ENCODE measurements at regions not wholly inside any gene's neighbourhood (a gene's known extent, or its start where the extent isn't known, plus 50 kb on each side); places are given as distances from the start of the nearest gene placed in this dataset.

DNA sequence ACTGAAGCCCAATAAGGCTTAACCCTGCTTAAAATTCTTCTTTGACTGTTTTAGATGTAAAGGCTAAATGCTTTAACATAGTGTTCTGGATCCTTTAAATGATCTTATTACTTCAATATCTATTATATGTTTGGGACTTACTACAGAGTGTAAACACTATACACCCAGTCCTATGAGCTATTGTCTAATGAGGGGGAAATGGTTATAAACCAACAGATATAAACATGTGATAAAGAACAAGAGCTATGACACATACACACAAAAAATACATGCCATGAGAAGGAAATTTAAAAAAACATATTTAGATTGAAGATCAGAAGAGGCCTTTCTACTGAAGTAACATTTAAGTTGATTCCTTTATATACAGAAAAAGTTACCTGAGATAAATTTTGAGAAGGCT, 505.1 kb downstream of the FOXG1 start:
- H2BK120ac ChIP-seq (ENCODE audit: insufficient read depth, low read length, poor library complexity) = no peak overlapping the region

DNA sequence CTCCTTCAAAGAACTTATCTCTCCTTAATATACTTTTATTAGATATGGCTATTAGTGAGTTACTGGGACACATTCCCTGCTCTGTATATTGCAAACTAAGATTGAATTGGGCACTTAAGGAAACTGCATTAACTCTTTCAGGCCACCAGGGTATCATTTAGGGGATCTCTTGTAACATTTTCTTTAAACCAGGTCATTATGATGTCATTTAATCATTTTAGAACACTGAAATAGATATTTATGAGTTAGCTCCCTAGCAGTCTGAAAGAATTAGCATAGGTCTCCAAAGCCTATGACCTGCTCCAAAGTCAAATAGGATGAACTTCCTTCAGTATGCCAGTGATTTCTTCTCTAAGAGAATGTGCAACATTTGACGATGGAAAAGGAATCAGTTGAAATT, 506.9 kb downstream of the FOXG1 start:
- Histone ChIP-seq H3K4ac (ENCODE audit: low read depth, low read length) (no peak overlapping the region), H2BK120ac (ENCODE audit: insufficient read depth, low read length, poor library complexity) (no peak overlapping the region), H3K79me1 (ENCODE audit: low read length) (no peaks in the 10 kb centered on the region), H4K91ac (ENCODE audit: low read depth, low read length) (no peak overlapping the region), H3K4me2 (ENCODE audit: low read length) (no peak overlapping the region), H3K36me3 (ENCODE audit: control insufficient read depth in 1 of 2, insufficient read depth in 2 of 2, low read length in 2 of 2) (no peaks in the 10 kb centered on the region), H4K12ac (ENCODE audit: low read depth, low read length) (no peak overlapping the region), H3K18ac (ENCODE audit: low read length) (no peak overlapping the region), H3K27ac (ENCODE audit: low read depth, low read length) (no peak overlapping the region), H2AFZ (ENCODE audit: insufficient read depth, low read length, poor library complexity) (no peak overlapping the region), H3K4me1 (ENCODE audit: control insufficient read depth in 1 of 2, insufficient read depth in 2 of 2, low read length in 2 of 2) (no peaks in the 10 kb centered on the region), H3K9me3 (ENCODE audit: insufficient read depth, low read depth, low read length) (no peaks in the 10 kb centered on the region), H3K14ac (ENCODE audit: low read length) (no peak overlapping the region), H3K4me3 (ENCODE audit: low read depth, low read length) (no peak overlapping the region), H2BK12ac (ENCODE audit: low read length) (no peak overlapping the region), H3K9ac (ENCODE audit: low read length) (no peak overlapping the region), H3K27me3 (ENCODE audit: insufficient read depth, low read length) (no peaks in the 10 kb centered on the region), H4K8ac (ENCODE audit: low read depth, low read length) (no peak overlapping the region), H2AK5ac (ENCODE audit: low read length) (no peak overlapping the region), H2BK5ac (ENCODE audit: low read depth, low read length, poor library complexity) (no peak overlapping the region), H3K79me2 (ENCODE audit: control insufficient read depth, insufficient read depth, low read length, poor library complexity) (no peaks in the 10 kb centered on the region), H3K23ac (ENCODE audit: low read length) (no peak overlapping the region)
- WGBS (ENCODE audit: extremely low coverage, insufficient coverage, insufficient read length) = no CpG with 5 or more reads among the region's 1 CpG
- no peak for DNase-seq

More for the DNA sequence above, 505.1 kb downstream of the FOXG1 start:
- Histone ChIP-seq H3K9me3 (ENCODE audit: insufficient read depth, low read depth, low read length) (no peaks in the 10 kb centered on the region), H3K79me2 (ENCODE audit: control insufficient read depth, insufficient read depth, low read length, poor library complexity) (no peaks in the 10 kb centered on the region), H3K36me3 (ENCODE audit: control insufficient read depth in 1 of 2, insufficient read depth in 2 of 2, low read length in 2 of 2) (no peaks in the 10 kb centered on the region), H3K9ac (ENCODE audit: low read length) (no peak overlapping the region), H3K4me3 (ENCODE audit: low read depth, low read length) (no peak overlapping the region), H3K4me2 (ENCODE audit: low read length) (no peak overlapping the region), H3K23ac (ENCODE audit: low read length) (no peak overlapping the region), H2BK5ac (ENCODE audit: low read depth, low read length, poor library complexity) (no peak overlapping the region), H4K8ac (ENCODE audit: low read depth, low read length) (no peak overlapping the region), H2AK5ac (ENCODE audit: low read length) (no peak overlapping the region), H3K18ac (ENCODE audit: low read length) (no peak overlapping the region), H2BK12ac (ENCODE audit: low read length) (no peak overlapping the region), H3K4me1 (ENCODE audit: control insufficient read depth in 1 of 2, insufficient read depth in 2 of 2, low read length in 2 of 2) (no peaks in the 10 kb centered on the region), H3K4ac (ENCODE audit: low read depth, low read length) (no peak overlapping the region), H3K27ac (ENCODE audit: low read depth, low read length) (no peak overlapping the region), H4K12ac (ENCODE audit: low read depth, low read length) (no peak overlapping the region), H3K14ac (ENCODE audit: low read length) (no peak overlapping the region), H2AFZ (ENCODE audit: insufficient read depth, low read length, poor library complexity) (no peak overlapping the region), H3K79me1 (ENCODE audit: low read length) (no peaks in the 10 kb centered on the region), H4K91ac (ENCODE audit: low read depth, low read length) (no peak overlapping the region), H3K27me3 (ENCODE audit: insufficient read depth, low read length) (no peaks in the 10 kb centered on the region)
- DNase-seq = no peak

DNA sequence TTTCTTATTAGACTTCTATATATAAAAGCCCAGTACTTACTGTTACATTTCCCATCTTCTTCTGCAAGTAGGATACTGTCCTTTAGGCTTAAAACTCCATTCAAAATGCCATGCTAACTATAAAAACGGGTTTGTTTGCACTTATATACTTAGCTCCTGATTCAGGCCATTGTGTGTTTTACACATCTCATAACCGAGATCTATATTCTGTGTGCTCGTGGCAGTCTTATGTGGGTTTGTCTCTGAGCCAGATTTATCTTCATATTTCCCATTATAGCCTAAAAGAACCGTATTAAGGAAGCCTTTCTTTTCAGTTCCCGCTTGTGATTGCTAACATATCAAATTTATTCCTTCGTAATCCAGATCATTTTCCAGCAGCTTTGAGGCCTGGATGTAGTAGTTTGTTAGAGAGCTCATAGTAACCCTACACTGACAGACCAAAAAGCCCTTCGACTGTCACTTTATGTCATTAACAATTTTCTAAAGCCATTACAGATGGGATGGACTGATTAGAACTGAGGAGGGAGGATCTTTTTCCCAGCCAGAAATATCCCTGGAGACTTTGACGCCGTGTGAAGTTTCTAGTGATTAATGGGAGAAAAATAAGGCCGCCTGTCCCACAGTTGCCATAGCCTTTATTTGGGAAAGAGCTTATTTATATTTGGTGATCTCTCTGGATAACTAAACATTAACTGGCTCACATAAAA, 508.5 kb downstream of the FOXG1 start:
- H3K27me3 ChIP-seq (ENCODE audit: insufficient read depth, low read length) = no peaks in the 10 kb centered on the region
- H3K23ac ChIP-seq (ENCODE audit: low read length) = no peak overlapping the region
- H3K4me3 ChIP-seq (ENCODE audit: low read depth, low read length) = no peak overlapping the region
- no peak overlapping the region for H4K8ac ChIP-seq (ENCODE audit: low read depth, low read length)
- no peaks in the 10 kb centered on the region for H3K36me3 ChIP-seq (ENCODE audit: control insufficient read depth in 1 of 2, insufficient read depth in 2 of 2, low read length in 2 of 2)
- no peak overlapping the region for H3K4ac ChIP-seq (ENCODE audit: low read depth, low read length)
- no peak overlapping the region for H3K18ac ChIP-seq (ENCODE audit: low read length)
- H4K91ac ChIP-seq (ENCODE audit: low read depth, low read length) = no peak overlapping the region
- no peak overlapping the region for H2BK5ac ChIP-seq (ENCODE audit: low read depth, low read length, poor library complexity)
- no peak overlapping the region for H2AK5ac ChIP-seq (ENCODE audit: low read length)
- no peaks in the 10 kb centered on the region for H3K9me3 ChIP-seq (ENCODE audit: insufficient read depth, low read depth, low read length)
- H3K79me1 ChIP-seq (ENCODE audit: low read length) = no peaks in the 10 kb centered on the region
- H3K79me2 ChIP-seq (ENCODE audit: control insufficient read depth, insufficient read depth, low read length, poor library complexity) = no peaks in the 10 kb centered on the region
- no peak overlapping the region for H3K14ac ChIP-seq (ENCODE audit: low read length)
- no CpG with 5 or more reads among the region's 10 CpGs for WGBS (ENCODE audit: extremely low coverage, insufficient coverage, insufficient read length)
- no peak overlapping the region for H3K9ac ChIP-seq (ENCODE audit: low read length)
- H3K27ac ChIP-seq (ENCODE audit: low read depth, low read length) = no peak overlapping the region
- H4K12ac ChIP-seq (ENCODE audit: low read depth, low read length) = no peak overlapping the region
- no peak overlapping the region for H2BK12ac ChIP-seq (ENCODE audit: low read length)
- DNase-seq = no peak
- no peak overlapping the region for H3K4me2 ChIP-seq (ENCODE audit: low read length)
- H2AFZ ChIP-seq (ENCODE audit: insufficient read depth, low read length, poor library complexity) = no peak overlapping the region
- H3K4me1 ChIP-seq (ENCODE audit: control insufficient read depth in 1 of 2, insufficient read depth in 2 of 2, low read length in 2 of 2) = no peaks in the 10 kb centered on the region
- H2BK120ac ChIP-seq (ENCODE audit: insufficient read depth, low read length, poor library complexity) = no peak overlapping the region

DNA sequence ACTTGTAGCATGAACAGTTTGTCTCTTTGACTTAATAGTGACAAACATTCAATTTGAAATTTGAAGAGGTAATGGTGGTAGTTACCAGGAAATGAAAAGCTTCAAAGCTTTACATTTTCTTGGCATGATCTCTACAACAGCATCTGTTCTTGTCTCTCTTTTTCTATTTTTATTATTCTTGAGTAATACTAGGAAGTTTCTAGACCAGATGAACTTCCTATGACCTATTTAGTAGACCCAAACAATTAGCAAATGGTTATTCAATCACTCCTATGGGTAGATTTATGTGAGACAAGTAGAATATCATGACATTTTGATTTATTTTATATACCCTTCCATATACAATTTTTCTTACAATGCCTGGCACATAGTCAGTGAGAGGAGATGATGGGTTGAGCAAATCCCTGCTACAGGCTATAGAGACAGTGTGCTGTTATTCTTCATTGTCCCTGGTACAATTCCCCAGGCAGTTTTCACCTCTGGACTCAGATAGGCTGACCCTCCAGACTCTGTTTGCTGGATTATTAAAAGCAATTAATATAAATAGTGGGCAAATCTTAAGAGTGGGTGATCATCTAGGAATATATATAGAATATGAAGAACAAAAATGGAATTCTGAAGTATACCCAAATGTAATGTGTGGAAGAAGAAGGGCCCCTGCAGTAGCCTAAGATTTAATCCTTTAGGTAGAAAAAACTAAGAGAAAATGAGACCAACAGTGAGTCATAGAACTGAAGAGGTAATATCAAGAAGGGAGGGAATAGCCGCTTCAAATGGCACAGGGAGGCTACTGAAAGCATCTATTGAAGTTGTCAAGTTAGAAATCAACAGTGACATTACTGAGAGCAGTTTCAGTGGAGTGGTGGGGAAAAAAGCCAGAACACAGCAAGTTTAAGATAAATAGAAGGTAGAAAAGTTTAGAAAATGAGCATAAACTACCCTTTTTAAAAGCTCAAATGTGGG, 512.0 kb downstream of the FOXG1 start:
- no peak overlapping the region for H3K4me2 ChIP-seq (ENCODE audit: low read length)
- no peak overlapping the region for H3K23ac ChIP-seq (ENCODE audit: low read length)
- WGBS (ENCODE audit: extremely low coverage, insufficient coverage, insufficient read length) = no CpG with 5 or more reads among the region's 1 CpG
- H3K79me1 ChIP-seq (ENCODE audit: low read length) = no peaks in the 10 kb centered on the region
- no peak overlapping the region for H3K27ac ChIP-seq (ENCODE audit: low read depth, low read length)
- no peak overlapping the region for H3K4ac ChIP-seq (ENCODE audit: low read depth, low read length)
- no peak overlapping the region for H4K12ac ChIP-seq (ENCODE audit: low read depth, low read length)
- no peak overlapping the region for H2AFZ ChIP-seq (ENCODE audit: insufficient read depth, low read length, poor library complexity)
- no peak overlapping the region for H2BK12ac ChIP-seq (ENCODE audit: low read length)
- no peak overlapping the region for H3K4me3 ChIP-seq (ENCODE audit: low read depth, low read length)
- no peak overlapping the region for H3K9ac ChIP-seq (ENCODE audit: low read length)
- no peak overlapping the region for H2BK120ac ChIP-seq (ENCODE audit: insufficient read depth, low read length, poor library complexity)
- no peak overlapping the region for H4K8ac ChIP-seq (ENCODE audit: low read depth, low read length)
- no peak overlapping the region for H4K91ac ChIP-seq (ENCODE audit: low read depth, low read length)
- H3K4me1 ChIP-seq (ENCODE audit: control insufficient read depth in 1 of 2, insufficient read depth in 2 of 2, low read length in 2 of 2) = no peaks in the 10 kb centered on the region
- DNase-seq = no peak
- H2AK5ac ChIP-seq (ENCODE audit: low read length) = no peak overlapping the region
- H3K9me3 ChIP-seq (ENCODE audit: insufficient read depth, low read depth, low read length) = no peaks in the 10 kb centered on the region
- no peaks in the 10 kb centered on the region for H3K36me3 ChIP-seq (ENCODE audit: control insufficient read depth in 1 of 2, insufficient read depth in 2 of 2, low read length in 2 of 2)
- H3K79me2 ChIP-seq (ENCODE audit: control insufficient read depth, insufficient read depth, low read length, poor library complexity) = no peaks in the 10 kb centered on the region
- H3K18ac ChIP-seq (ENCODE audit: low read length) = no peak overlapping the region
- no peak overlapping the region for H2BK5ac ChIP-seq (ENCODE audit: low read depth, low read length, poor library complexity)
- H3K14ac ChIP-seq (ENCODE audit: low read length) = no peak overlapping the region
- no peaks in the 10 kb centered on the region for H3K27me3 ChIP-seq (ENCODE audit: insufficient read depth, low read length)
